ENCODE measurements at regions not wholly inside any gene's neighbourhood (a gene's known extent, or its start where the extent isn't known, plus 50 kb on each side); places are given as distances from the start of the nearest gene placed in this dataset.

GRCh38 chr5:38046103-38046502, 206.3 kb upstream of the GDNF start:
- no peak for TF ChIP-seq POLR2A (IDR thresholded peaks at IDR 0.05)
- no peak for TF ChIP-seq CTCF (IDR thresholded peaks at IDR 0.05)
- TF ChIP-seq POLR2AphosphoS5 (IDR thresholded peaks at IDR 0.05): no peak
- TF ChIP-seq EP300 (IDR thresholded peaks at IDR 0.05): no peak
- Histone ChIP-seq H3K4me3 (no peak overlapping the region), H3K9me3 (no peaks in the 10 kb centered on the region), H3K27ac (no peak overlapping the region), H3K36me3 (no peaks in the 10 kb centered on the region), H3K4me1 (no peaks in the 10 kb centered on the region), H3K27me3 (no peaks in the 10 kb centered on the region)
- ATAC-seq (ENCODE audit: low FRiP score in 2 of 2) (no peak), DNase-seq (no peak)
- WGBS, 2 donors: 90 to 95% methylated on average over 7 of the region's 7 CpGs

- no peak for TF ChIP-seq EP300 (IDR thresholded peaks at IDR 0.05)
- TF ChIP-seq CTCF (IDR thresholded peaks at IDR 0.05): no peak
- no peak for TF ChIP-seq POLR2AphosphoS5 (IDR thresholded peaks at IDR 0.05)
- TF ChIP-seq POLR2A (IDR thresholded peaks at IDR 0.05): no peak
- 87 to 96% methylated on average over 1 of the region's 1 CpG for WGBS, 2 donors
- Histone ChIP-seq H3K4me3 (no peak overlapping the region), H3K4me1 (no peaks in the 10 kb centered on the region), H3K36me3 (no peaks in the 10 kb centered on the region), H3K9me3 (no peaks in the 10 kb centered on the region), H3K27ac (no peak overlapping the region), H3K27me3 (no peaks in the 10 kb centered on the region)
- ATAC-seq (ENCODE audit: low FRiP score in 2 of 2): no peak
- DNase-seq: no peak
Measured at GRCh38 chr5:38045446-38045845, 205.6 kb upstream of the GDNF start.

GRCh38 chr5:38039826-38040225, 200.0 kb upstream of the GDNF start:
- Histone ChIP-seq H3K4me3 (no peak overlapping the region), H3K9me3 (no peaks in the 10 kb centered on the region), H3K4me1 (no peaks in the 10 kb centered on the region), H3K27me3 (no peaks in the 10 kb centered on the region), H3K27ac (no peak overlapping the region), H3K36me3 (no peaks in the 10 kb centered on the region)
- TF ChIP-seq POLR2AphosphoS5 (IDR thresholded peaks at IDR 0.05): no peak
- ATAC-seq (ENCODE audit: low FRiP score in 2 of 2): no peak
- WGBS, 2 donors: 39 to 65% methylated on average over 3 of the region's 3 CpGs
- no peak for DNase-seq

GRCh38 chr5:38039091-38039490, 199.2 kb upstream of the GDNF start:
- Histone ChIP-seq H3K4me3 (no peak overlapping the region), H3K9me3 (no peaks in the 10 kb centered on the region), H3K27me3 (no peaks in the 10 kb centered on the region), H3K36me3 (no peaks in the 10 kb centered on the region), H3K4me1 (no peaks in the 10 kb centered on the region), H3K27ac (no peak overlapping the region)
- ATAC-seq (ENCODE audit: low FRiP score in 2 of 2) (no peak), DNase-seq (no peak)
- WGBS, 2 donors: 85 to 94% methylated on average over 2 of the region's 2 CpGs
- no peak for TF ChIP-seq POLR2A (IDR thresholded peaks at IDR 0.05)
- TF ChIP-seq CTCF (IDR thresholded peaks at IDR 0.05): no peak
- no peak for TF ChIP-seq POLR2AphosphoS5 (IDR thresholded peaks at IDR 0.05)
- TF ChIP-seq EP300 (IDR thresholded peaks at IDR 0.05): no peak

- H3K4me3 ChIP-seq: no peak overlapping the region
- TF ChIP-seq POLR2A (IDR thresholded peaks at IDR 0.05) (no peak), EP300 (IDR thresholded peaks at IDR 0.05) (no peak), POLR2AphosphoS5 (IDR thresholded peaks at IDR 0.05) (no peak), CTCF (IDR thresholded peaks at IDR 0.05) (no peak)
- no peaks in the 10 kb centered on the region for H3K36me3 ChIP-seq
- no peak overlapping the region for H3K27ac ChIP-seq
- ATAC-seq (ENCODE audit: low FRiP score in 2 of 2) (no peak), DNase-seq (no peak)
- H3K9me3 ChIP-seq: no peaks in the 10 kb centered on the region
- WGBS, 2 donors: 84% methylated on average over 4 of the region's 4 CpGs
- no peaks in the 10 kb centered on the region for H3K27me3 ChIP-seq
- no peaks in the 10 kb centered on the region for H3K4me1 ChIP-seq
Measured at GRCh38 chr5:38036765-38037164, 196.9 kb upstream of the GDNF start.
